Hepatocyte (in vitro differentiated cells): ENCODE measurements at regions not wholly inside any gene's neighbourhood (a gene's known extent, or its start where the extent isn't known, plus 50 kb on each side); places are given as distances from the start of the nearest gene placed in this dataset.

Source experiments
- CTCF ChIP-seq: fragments of 200-600 bp; sonication (generic); IDR thresholded peaks from 2 replicates; pipeline ENCODE4 v1.5.1; 2016; ENCODE audit warnings: antibody characterized with exemption, mild to moderate bottlenecking; ENCODE audit not compliant: poor library complexity
- EZH2phosphoT487 ChIP-seq: fragments of 200-600 bp; sonication (generic); IDR thresholded peaks from one replicate; pipeline ENCODE4 v1.6.1; 2018; ENCODE audit warnings: antibody characterized with exemption, mild to moderate bottlenecking, low read depth, moderate library complexity; ENCODE audit not compliant: unreplicated experiment, severe bottlenecking

GRCh38 chr14:101185946-101186345, 282.4 kb upstream of the RTL1 start:
- TF ChIP-seq EZH2phosphoT487 = no peak
- no peak for TF ChIP-seq CTCF
